HG02623 (cell line): ENCODE measurements at regions not wholly inside any gene's neighbourhood (a gene's known extent, or its start where the extent isn't known, plus 50 kb on each side); places are given as distances from the start of the nearest gene placed in this dataset.

ENCODE experiments used
- ATAC-seq: cut with Tn5 transposase; IDR thresholded peaks from one replicate; pipeline ENCODE4 v1.9.1; 2021; ENCODE audit warnings: moderate library complexity; ENCODE audit not compliant: unreplicated experiment

DNA sequence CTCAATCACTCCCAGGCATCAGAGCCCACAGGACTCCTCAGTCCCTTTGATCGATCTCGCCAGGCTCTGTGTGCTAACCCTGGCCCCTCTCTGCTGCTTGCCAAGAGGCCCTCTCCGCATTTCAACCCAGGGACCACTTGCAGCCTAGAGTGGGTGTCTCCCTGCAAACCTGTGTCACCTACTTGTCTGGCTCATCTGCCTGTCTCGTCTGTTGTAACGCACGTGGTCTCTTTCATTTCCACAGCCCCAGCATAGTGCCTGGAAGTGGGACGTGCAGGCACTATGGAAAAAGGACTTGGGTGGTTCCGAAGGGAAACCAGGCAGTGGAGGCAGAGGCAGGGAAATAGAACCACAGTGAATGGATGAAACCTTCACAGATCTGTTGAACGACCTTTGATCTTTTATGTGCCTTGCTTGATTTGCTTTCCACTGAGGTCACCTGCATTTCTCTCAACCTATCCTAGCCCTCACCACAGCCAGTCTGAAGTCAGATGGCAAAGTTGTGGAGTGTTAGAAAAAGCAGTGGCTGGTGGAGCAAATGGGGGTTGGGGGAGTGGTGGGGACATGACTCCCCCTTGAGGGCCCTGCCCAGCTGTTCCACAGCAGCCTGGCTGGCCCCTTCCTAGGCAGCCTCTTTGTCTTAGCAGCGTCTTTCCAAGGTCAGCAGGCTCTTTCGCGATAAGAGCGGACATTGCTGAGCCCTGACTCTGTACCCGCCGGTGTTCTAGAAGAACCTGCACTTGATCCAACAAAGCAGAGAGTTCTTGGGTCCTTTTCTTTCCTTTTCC lies 55.8 kb upstream of the TAGAP start:
- no peak for ATAC-seq

DNA sequence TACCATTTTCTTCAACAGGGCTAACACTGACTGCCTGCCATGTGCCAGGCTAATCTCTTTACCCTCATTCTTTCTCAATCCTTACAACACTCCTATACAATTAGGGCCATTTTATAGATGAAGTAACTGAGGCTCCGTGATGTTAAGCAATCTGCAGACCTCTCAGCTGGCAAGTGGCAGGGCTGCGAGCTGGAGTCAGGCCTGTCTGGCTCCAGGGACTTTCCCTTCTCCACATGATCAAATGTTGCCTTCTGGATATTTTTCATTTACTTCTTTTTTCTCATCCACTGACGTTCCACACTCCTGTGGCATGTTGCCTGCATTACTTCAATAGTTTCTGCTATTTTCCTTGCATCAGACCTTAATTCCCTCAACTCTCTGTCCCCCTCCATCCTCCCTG lies 55.2 kb upstream of the TAGAP start:
- ATAC-seq, result no peak

DNA sequence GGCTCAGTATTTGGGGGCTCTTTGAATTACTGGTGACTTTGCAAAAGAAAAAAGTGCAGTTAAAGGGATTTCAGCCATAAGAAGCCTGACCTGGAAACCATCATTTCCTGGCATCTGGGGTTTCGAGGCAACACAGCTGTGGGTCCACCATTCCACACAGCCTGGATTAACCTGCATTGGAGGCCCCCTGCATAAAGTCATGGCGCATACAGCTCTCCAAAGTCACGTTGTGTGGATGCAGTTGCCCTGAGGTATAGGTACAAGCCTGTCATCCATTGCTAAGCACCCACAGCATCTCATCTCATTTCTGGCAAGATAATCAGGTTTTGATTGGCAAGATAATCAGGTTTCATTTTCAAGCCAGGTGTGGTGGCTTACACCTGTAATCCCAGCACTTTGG lies 54.5 kb upstream of the TAGAP start:
- no peak for ATAC-seq

DNA sequence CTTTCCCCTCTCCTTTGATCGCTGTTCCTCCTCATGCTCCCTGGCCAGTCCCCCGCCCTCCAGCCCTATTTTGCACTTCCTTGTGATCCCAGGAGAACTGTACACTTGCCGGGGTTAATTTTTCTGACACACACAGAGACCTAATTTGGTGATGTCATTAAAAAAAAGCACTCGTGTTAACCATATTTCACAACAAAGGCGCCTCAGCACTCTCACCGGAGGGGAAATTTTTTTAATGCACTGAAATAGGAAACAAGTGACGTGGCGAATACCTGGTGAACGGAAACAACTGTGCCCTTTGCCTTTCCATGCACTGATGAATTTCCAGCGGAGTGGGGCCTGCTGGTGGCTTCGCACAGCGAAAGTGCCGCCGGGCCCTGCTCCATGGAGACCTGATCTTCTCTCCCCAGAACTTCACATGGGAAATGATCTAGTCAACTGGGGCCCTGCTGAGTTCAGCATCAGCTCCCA lies 53.9 kb upstream of the TAGAP start:
- ATAC-seq, result no peak

DNA sequence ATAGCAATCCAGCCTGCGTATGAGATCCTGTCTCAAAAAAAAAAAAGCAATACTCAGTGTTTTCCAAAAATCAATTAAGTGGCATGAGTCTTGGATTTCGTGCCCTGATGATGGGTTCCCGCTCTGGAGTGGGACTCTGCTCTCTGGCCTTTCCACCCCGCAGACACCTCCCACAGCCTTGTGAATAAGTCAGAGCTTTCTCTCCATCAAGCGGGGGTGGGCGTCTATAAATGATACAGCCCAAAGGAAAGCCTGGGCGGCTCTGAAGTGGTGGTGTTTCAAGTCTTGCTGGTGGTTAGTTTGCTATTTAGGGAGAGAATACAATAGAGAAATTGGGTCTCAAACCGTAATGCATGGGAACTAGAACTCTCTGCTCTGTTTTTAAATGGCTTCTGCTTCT lies 52.5 kb upstream of the TAGAP start:
- ATAC-seq, result no peak

DNA sequence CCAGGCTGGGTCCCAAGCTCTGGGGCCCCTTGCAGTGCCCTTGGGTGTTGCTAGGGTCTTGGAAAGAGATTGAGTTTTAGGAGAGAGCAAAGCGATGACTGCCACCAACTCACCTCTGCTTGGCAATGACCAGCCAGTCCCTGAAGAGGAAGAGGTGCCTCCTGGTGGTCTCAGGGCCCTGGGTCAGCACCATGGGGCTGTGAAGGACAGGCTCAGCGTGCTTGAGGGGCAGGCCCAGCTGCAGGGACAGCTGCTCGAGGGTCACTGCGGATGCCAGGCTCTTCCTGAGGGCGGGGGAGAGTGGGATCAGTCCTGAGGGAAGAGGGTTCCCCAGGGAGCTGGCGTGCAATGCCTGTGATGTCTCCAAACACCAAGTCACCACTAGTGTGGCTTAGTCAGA lies 50.8 kb upstream of the TAGAP start:
- ATAC-seq, result no peak

DNA sequence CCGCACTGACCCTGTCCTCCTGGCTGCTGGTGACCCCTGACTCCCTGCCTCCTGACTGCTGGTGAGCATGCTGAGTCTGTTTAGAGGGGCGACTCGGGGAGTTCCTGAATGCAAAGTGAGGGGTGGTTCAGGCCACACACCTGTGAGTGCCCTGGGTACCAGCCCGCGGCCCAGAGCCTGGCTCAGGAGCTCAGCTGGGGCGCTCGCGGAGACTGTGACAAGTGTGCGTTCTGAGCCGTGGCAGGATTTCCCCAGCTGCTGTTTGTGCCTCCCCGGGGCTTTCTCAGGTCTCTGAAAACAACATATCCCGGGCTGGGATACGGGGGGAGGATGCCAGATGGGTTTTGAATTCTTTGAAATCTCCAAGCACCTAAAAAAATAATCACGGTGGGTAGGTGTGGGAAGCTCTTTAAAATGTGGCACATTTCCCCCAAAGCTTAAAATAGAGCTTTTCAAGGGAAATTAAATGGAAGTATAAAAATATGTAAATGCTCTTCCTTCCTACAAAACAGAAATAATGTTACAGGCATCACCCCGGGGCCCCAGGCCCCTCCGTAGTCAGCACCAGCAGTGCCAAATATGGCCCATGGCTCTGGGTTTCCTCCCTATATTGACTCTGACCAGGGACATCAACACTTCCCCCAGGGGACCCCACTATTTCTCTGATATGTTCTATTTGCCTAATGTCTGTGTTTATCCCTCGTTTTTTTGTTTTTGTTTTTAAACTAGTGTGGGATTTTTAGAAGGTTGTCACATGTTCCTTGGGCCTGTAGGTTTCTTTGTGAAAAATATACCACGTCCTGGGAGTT lies 49.9 kb upstream of the TAGAP start:
- ATAC-seq, result peak; percentile 70
